Stimulated activated CD8-positive, alpha-beta memory T cell treated with anti-CD3 and anti-CD28 coated beads, Interleukin-7, amount 100 ng/mL, for 4 hours (primary cell): ENCODE measurements at regions not wholly inside any gene's neighbourhood (a gene's known extent, or its start where the extent isn't known, plus 50 kb on each side); places are given as distances from the start of the nearest gene placed in this dataset.

Source experiments
- DNase-seq, 2 donors: peaks; one replicate each; pipeline ENCODE4 v3.0.0-alpha.2; 2020; ENCODE audit warnings: low read depth in 2 of 2

GRCh38 chr18:29084120-29084519 is 907.2 kb upstream of the CDH2 start:
- DNase-seq = no peak

GRCh38 chr18:29083545-29083944 is 906.6 kb upstream of the CDH2 start:
- no peak for DNase-seq

GRCh38 chr18:29080946-29081345 is 904.0 kb upstream of the CDH2 start:
- no peak for DNase-seq

- DNase-seq = no peak
These were observed 901.3 kb upstream of the CDH2 start for GRCh38 chr18:29078273-29078672.

- DNase-seq = no peak
These were observed 900.4 kb upstream of the CDH2 start for GRCh38 chr18:29077344-29077743.

- DNase-seq = no peak
These were observed 899.7 kb upstream of the CDH2 start for GRCh38 chr18:29076645-29077044.

GRCh38 chr18:29074147-29074546 is 897.2 kb upstream of the CDH2 start:
- no peak for DNase-seq

- DNase-seq = no peak
These were observed 894.9 kb upstream of the CDH2 start for GRCh38 chr18:29071869-29072268.

GRCh38 chr18:29063346-29063745 is 886.4 kb upstream of the CDH2 start:
- no peak for DNase-seq

- no peak for DNase-seq
These were observed 886.0 kb upstream of the CDH2 start for GRCh38 chr18:29062921-29063320.

- no peak for DNase-seq
These were observed 883.4 kb upstream of the CDH2 start for GRCh38 chr18:29060349-29060748.

GRCh38 chr18:29057703-29058102 is 880.8 kb upstream of the CDH2 start:
- no peak for DNase-seq

- no peak for DNase-seq
These were observed 879.9 kb upstream of the CDH2 start for GRCh38 chr18:29056800-29057199.

- DNase-seq = no peak
These were observed 865.0 kb upstream of the CDH2 start for GRCh38 chr18:29041976-29042375.

- DNase-seq = no peak
These were observed 857.4 kb upstream of the CDH2 start for GRCh38 chr18:29034113-29034856.

- no peak for DNase-seq
These were observed 851.6 kb upstream of the CDH2 start for GRCh38 chr18:29028560-29028959.

GRCh38 chr18:29018976-29019375 is 842.0 kb upstream of the CDH2 start:
- DNase-seq = no peak

- no peak for DNase-seq
These were observed 836.0 kb upstream of the CDH2 start for GRCh38 chr18:29012883-29013465.

GRCh38 chr18:29012364-29012763 is 835.4 kb upstream of the CDH2 start:
- no peak for DNase-seq

GRCh38 chr18:29009250-29009803 is 832.4 kb upstream of the CDH2 start:
- no peak for DNase-seq

- no peak for DNase-seq
These were observed 831.9 kb upstream of the CDH2 start for GRCh38 chr18:29008809-29009208.

GRCh38 chr18:29007986-29008654 is 831.2 kb upstream of the CDH2 start:
- no peak for DNase-seq

GRCh38 chr18:29004921-29005320 is 828.0 kb upstream of the CDH2 start:
- DNase-seq = no peak
